GM18520 (cell line): ENCODE measurements at regions not wholly inside any gene's neighbourhood (a gene's known extent, or its start where the extent isn't known, plus 50 kb on each side); places are given as distances from the start of the nearest gene placed in this dataset.
A peak's percentile ranks its signal among the peaks of the same experiment; 100 is the strongest.
"Not testable (repeated sequence)": the region's sequence is repeated elsewhere in the genome, so short reads cannot be mapped to it uniquely, and the experiment has no call there.

Source experiments
- ATAC-seq: cut with Tn5 transposase; IDR thresholded peaks from one replicate; pipeline ENCODE4 v1.9.1; 2021; ENCODE audit not compliant: unreplicated experiment

GRCh38 chr11:110514967-110515366, 85.2 kb downstream of the FDX1 start:
- no peak for ATAC-seq

GRCh38 chr11:110517381-110517780, 87.6 kb downstream of the FDX1 start:
- ATAC-seq: not testable (repeated sequence)

- ATAC-seq: no peak
These were observed 89.2 kb downstream of the FDX1 start for GRCh38 chr11:110518809-110519514.

GRCh38 chr11:110519796-110520195, 90.0 kb downstream of the FDX1 start:
- ATAC-seq: no peak

GRCh38 chr11:110522471-110522870, 92.7 kb downstream of the FDX1 start:
- ATAC-seq: no peak

- no peak for ATAC-seq
These were observed 94.5 kb downstream of the FDX1 start for GRCh38 chr11:110524238-110524637.

GRCh38 chr11:110525883-110526282, 96.1 kb downstream of the FDX1 start:
- peak; percentile 64 for ATAC-seq

- ATAC-seq: peak; percentile 57
These were observed 96.6 kb downstream of the FDX1 start for GRCh38 chr11:110526323-110526722.
